Brain microvascular endothelial cell (primary cell): ENCODE measurements at regions not wholly inside any gene's neighbourhood (a gene's known extent, or its start where the extent isn't known, plus 50 kb on each side); places are given as distances from the start of the nearest gene placed in this dataset.
"Not testable (repeated sequence)": the region's sequence is repeated elsewhere in the genome, so short reads cannot be mapped to it uniquely, and the experiment has no call there.

Experiments used
- DNase-seq: peaks from one replicate; pipeline ENCODE4 v3.0.0-alpha.2; 2020
- H3K27ac ChIP-seq: fragments of 250-450 bp; sonication (Bioruptor Pico); 2 replicates; pipeline ENCODE4 v1.5.1; 2020; ENCODE audit warnings: mild to moderate bottlenecking, moderate library complexity
- H3K27me3 ChIP-seq: fragments of 250-450 bp; sonication (Bioruptor Pico); replicated peaks from 2 replicates; pipeline ENCODE4 v1.5.1; 2020; ENCODE audit warnings: mild to moderate bottlenecking
- H3K36me3 ChIP-seq: fragments of 250-450 bp; sonication (Bioruptor Pico); replicated peaks from 2 replicates; pipeline ENCODE4 v1.5.1; 2020; ENCODE audit warnings: mild to moderate bottlenecking
- H3K4me3 ChIP-seq: 2 replicates; pipeline ENCODE4 v1.5.1; 2011; ENCODE audit warnings: low read depth, mild to moderate bottlenecking, control low read depth, low read length, moderate library complexity
- CTCF ChIP-seq: IDR thresholded peaks from 2 replicates; pipeline ENCODE4 v1.5.1; 2011; ENCODE audit warnings: low read depth, mild to moderate bottlenecking, moderate library complexity, low read length, control low read depth, inconsistent platforms; ENCODE audit errors: missing control alignments
- in situ Hi-C: cut with HindIII; loops from 2 replicates; pipeline ENCODE4 v1.10.0; 2017; ENCODE audit warnings: low sequenced_read_pairs, low pct_ligation_motif_present

- Histone ChIP-seq H3K27me3 (no peaks in the 10 kb centered on the region), H3K4me3 (no peak overlapping the region), H3K36me3 (no peaks in the 10 kb centered on the region), H3K27ac (no peak overlapping the region)
- DNase-seq: no peak
- in situ Hi-C loops: no loop called here
- TF ChIP-seq CTCF: no peak
These were observed 898.0 kb upstream of the C9orf72 start for GRCh38 chr9:28471261-28471660.

GRCh38 chr9:28487561-28487960 lies 914.3 kb upstream of the C9orf72 start:
- Histone ChIP-seq H3K27ac (no peak overlapping the region), H3K27me3 (no peaks in the 10 kb centered on the region), H3K36me3 (no peaks in the 10 kb centered on the region), H3K4me3 (no peak overlapping the region)
- in situ Hi-C loops: no loop called here
- no peak for TF ChIP-seq CTCF
- no peak for DNase-seq

- no peak for TF ChIP-seq CTCF
- Histone ChIP-seq H3K27me3 (no peaks in the 10 kb centered on the region), H3K36me3 (no peaks in the 10 kb centered on the region), H3K27ac (no peak overlapping the region), H3K4me3 (no peak overlapping the region)
- in situ Hi-C loops: no loop called here
- DNase-seq: no peak
These were observed 917.8 kb upstream of the C9orf72 start for GRCh38 chr9:28491121-28491520.

- in situ Hi-C loops: not testable (repeated sequence)
These were observed 924.9 kb upstream of the C9orf72 start for GRCh38 chr9:28498168-28498567.

GRCh38 chr9:28502189-28502588 lies 928.9 kb upstream of the C9orf72 start:
- no peak for DNase-seq
- Histone ChIP-seq H3K27me3 (no peaks in the 10 kb centered on the region), H3K27ac (no peak overlapping the region), H3K36me3 (no peaks in the 10 kb centered on the region), H3K4me3 (no peak overlapping the region)
- in situ Hi-C loops: no loop called here
- TF ChIP-seq CTCF: no peak

More at GRCh38 chr9:28498168-28498567, 924.9 kb upstream of the C9orf72 start:
- not testable (repeated sequence) for H3K36me3 ChIP-seq, H3K27ac ChIP-seq, H3K27me3 ChIP-seq, H3K4me3 ChIP-seq, DNase-seq

GRCh38 chr9:28502741-28503140 lies 929.5 kb upstream of the C9orf72 start:
- Histone ChIP-seq H3K4me3 (no peak overlapping the region), H3K27ac (no peak overlapping the region), H3K27me3 (no peaks in the 10 kb centered on the region), H3K36me3 (no peaks in the 10 kb centered on the region)
- in situ Hi-C loops: no loop called here
- TF ChIP-seq CTCF: no peak
- DNase-seq: no peak

GRCh38 chr9:28503573-28503972 lies 930.3 kb upstream of the C9orf72 start:
- DNase-seq: no peak
- Histone ChIP-seq H3K36me3 (no peaks in the 10 kb centered on the region), H3K27ac (no peak overlapping the region), H3K4me3 (no peak overlapping the region), H3K27me3 (no peaks in the 10 kb centered on the region)
- in situ Hi-C loops: no loop called here
- TF ChIP-seq CTCF: no peak
